ENCODE measurements at regions not wholly inside any gene's neighbourhood (a gene's known extent, or its start where the extent isn't known, plus 50 kb on each side); places are given as distances from the start of the nearest gene placed in this dataset.

DNA sequence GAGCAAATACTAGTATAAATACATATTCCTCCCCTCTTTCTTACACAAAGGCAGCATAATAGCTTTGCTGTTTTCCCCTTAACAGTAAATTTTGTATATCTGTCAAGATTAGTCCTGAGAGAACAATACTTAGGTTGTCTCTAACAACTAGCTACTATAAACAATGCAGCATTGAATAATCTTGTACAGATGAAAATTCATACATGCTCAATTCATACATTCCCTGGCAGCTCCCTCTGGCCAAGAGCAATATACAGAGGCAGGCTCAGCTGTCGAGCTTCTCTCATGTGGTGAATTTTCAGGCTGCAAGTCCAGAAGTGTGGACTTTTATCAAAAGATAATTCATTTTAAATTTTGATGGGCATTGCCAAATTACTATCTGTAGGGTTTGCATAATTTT, 81.2 kb upstream of the PTH start:
- TF ChIP-seq YY1 (IDR thresholded peaks at IDR 0.05; ENCODE audit: low read depth, low read length) (no peak), RBBP5 (IDR thresholded peaks at IDR 0.05; ENCODE audit: borderline replicate concordance, low read depth, low read length) (no peak), HDAC2 (IDR thresholded peaks at IDR 0.05; ENCODE audit: borderline replicate concordance in 1 of 2, low read depth in 2 of 2, low read length in 2 of 2) (no peak), CREB1 (IDR thresholded peaks at IDR 0.05) (no peak), TCF12 (IDR thresholded peaks at IDR 0.05; ENCODE audit: low read depth, low read length) (no peak), POLR2AphosphoS5 (IDR thresholded peaks at IDR 0.05; ENCODE audit: low read depth, low read length) (no peak), EZH2 (IDR thresholded peaks at IDR 0.05; ENCODE audit: low read depth, low read length, severe bottlenecking) (no peak), SP4 (IDR thresholded peaks at IDR 0.05; ENCODE audit: low read length) (no peak), SIN3A (conservative IDR thresholded peaks at IDR 0.05 in 1 of 2, IDR thresholded peaks at IDR 0.05 in 1 of 2; ENCODE audit: low read depth in 1 of 2, low read length in 2 of 2) (no peak), ZNF274 (IDR thresholded peaks at IDR 0.05; ENCODE audit: borderline replicate concordance, extremely low read depth, low read length) (no peak)
- TF ChIP-seq, protein P1, sequence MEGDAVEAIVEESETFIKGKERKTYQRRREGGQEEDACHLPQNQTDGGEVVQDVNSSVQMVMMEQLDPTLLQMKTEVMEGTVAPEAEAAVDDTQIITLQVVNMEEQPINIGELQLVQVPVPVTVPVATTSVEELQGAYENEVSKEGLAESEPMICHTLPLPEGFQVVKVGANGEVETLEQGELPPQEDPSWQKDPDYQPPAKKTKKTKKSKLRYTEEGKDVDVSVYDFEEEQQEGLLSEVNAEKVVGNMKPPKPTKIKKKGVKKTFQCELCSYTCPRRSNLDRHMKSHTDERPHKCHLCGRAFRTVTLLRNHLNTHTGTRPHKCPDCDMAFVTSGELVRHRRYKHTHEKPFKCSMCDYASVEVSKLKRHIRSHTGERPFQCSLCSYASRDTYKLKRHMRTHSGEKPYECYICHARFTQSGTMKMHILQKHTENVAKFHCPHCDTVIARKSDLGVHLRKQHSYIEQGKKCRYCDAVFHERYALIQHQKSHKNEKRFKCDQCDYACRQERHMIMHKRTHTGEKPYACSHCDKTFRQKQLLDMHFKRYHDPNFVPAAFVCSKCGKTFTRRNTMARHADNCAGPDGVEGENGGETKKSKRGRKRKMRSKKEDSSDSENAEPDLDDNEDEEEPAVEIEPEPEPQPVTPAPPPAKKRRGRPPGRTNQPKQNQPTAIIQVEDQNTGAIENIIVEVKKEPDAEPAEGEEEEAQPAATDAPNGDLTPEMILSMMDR (IDR thresholded peaks at IDR 0.05; ENCODE audit: control extremely low read depth in 1 of 3, insufficient read depth in 1 of 3, low read depth in 1 of 3, low read length in 3 of 3) = no peak
- TF ChIP-seq, protein P2, sequence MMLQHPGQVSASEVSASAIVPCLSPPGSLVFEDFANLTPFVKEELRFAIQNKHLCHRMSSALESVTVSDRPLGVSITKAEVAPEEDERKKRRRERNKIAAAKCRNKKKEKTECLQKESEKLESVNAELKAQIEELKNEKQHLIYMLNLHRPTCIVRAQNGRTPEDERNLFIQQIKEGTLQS (IDR thresholded peaks at IDR 0.05; ENCODE audit: insufficient read depth, low read depth, low read length) = no peak
- TF ChIP-seq, protein P3, sequence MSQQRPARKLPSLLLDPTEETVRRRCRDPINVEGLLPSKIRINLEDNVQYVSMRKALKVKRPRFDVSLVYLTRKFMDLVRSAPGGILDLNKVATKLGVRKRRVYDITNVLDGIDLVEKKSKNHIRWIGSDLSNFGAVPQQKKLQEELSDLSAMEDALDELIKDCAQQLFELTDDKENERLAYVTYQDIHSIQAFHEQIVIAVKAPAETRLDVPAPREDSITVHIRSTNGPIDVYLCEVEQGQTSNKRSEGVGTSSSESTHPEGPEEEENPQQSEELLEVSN (IDR thresholded peaks at IDR 0.05) = no peak

All from H1 (cell line).